AG20443 (cell line): ENCODE measurements at regions not wholly inside any gene's neighbourhood (a gene's known extent, or its start where the extent isn't known, plus 50 kb on each side); places are given as distances from the start of the nearest gene placed in this dataset.

Experiments used
- DNase-seq: peaks from one replicate; pipeline ENCODE4 v3.0.0; 2012; ENCODE audit warnings: low spot score, mixed read lengths

DNA sequence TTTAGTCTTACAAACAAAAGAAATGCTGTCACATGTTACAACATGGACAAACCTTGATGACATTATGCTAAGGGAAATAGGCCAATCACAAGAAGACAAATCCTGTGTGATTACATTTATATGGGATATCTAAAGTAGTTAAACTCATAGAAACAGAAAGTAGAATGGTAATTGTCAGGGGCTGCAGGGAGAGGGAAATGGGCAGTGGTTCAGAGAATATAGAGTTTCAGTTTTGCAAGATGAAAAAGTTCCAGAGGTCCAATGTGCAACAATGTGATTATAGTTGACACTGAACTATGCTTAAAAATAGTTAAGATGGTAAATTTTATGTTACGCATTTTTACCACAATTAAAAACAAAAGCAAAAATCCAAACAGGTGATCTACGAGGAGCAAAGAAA lies 265.5 kb downstream of the NDUFS4 start:
- DNase-seq: no peak

DNA sequence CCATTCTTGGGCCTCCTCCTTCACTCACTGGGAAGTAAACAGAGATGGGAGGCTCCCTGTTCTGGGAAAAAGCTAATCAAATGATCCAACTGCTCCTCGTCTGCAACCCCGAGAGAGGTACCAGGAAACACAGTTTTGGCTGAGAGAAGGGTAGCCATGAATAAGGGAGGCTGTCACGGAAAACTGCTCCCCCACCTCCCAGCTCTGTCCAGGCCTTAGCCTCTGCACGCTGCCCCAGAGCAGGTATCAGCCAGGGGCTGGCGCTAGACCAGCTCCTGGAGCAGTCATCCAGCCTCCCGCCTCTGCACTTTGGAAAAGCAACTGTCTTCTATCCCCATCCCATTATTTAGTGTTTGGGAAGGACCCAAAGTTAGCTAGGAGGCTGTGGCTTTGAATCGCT lies 266.1 kb downstream of the NDUFS4 start:
- no peak for DNase-seq

DNA sequence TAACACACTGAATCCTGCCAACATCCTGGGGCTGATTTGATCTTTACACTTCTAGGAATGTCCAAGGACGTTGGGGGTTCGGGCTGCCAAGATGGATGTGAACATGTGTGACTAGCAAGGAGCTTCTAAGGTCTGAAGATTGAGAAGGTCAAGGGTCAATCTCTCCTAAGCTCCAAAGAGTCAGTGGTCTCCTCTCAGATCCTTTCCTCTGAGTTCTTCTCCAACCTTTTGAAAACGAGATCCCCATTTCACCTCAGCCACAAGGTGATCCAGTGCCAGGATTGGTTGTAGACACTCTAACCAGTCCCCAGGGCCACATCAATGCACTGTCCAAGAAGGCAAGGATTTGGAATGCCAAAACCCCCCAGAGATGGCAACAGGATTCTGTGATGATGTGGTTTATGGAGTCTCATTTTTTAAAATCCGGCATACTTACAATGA lies 266.8 kb downstream of the NDUFS4 start:
- DNase-seq: no peak

DNA sequence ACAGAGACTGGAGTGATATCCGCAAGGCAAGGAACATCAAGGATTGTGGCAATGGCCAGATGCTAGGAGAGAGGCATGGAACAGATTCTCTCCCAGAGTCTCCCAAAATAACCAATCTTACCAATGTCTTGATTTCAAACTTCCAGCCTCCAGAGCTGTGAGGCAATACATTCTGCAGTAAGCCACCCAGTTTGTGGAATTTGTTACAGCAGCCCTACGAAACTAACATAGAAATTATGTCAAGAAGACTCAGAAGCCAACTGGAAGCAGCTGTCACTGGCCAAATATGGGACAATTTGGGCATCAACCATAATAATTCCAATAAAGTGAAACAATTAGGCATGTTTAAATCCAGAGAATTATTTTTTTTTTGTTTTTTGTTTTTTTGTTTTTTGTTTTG lies 271.1 kb downstream of the NDUFS4 start:
- DNase-seq: no peak
